ENCODE measurements at regions not wholly inside any gene's neighbourhood (a gene's known extent, or its start where the extent isn't known, plus 50 kb on each side); places are given as distances from the start of the nearest gene placed in this dataset.
"Not testable (repeated sequence)": the region's sequence is repeated elsewhere in the genome, so short reads cannot be mapped to it uniquely, and the experiment has no call there.

DNA sequence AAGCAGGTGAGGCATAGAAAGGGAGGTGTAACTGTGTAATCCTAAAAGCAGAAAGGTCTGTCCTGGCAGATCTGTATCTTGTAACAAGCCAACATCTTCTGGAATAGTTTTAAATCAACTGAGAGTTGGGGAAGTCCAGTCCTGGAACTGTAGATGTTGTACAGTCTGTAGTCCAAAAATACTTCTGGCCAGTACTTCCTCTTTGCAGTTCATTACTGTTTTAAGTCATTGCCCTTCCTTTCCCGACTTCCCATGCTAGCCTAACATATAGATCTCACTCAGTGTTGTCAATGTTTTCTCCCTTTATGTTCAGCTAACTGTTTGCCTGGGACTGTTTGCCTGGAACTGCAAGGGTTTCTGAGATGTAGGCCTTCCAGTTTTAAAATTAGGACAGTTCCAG is 168.5 kb upstream of the ISL1 start:
- Histone ChIP-seq H3K27ac (no peak overlapping the region), H3K4me3 (no peak overlapping the region), H3K9me3 (ENCODE audit: low read depth) (no peaks in the 10 kb centered on the region), H3K27me3 (no peaks in the 10 kb centered on the region), H3K4me1 (ENCODE audit: low read depth) (no peaks in the 10 kb centered on the region), H3K36me3 (no peaks in the 10 kb centered on the region)
- DNase-seq (ENCODE audit: low read depth in 1 of 2, low spot score in 1 of 2), result no peak
- TF ChIP-seq, protein P1, sequence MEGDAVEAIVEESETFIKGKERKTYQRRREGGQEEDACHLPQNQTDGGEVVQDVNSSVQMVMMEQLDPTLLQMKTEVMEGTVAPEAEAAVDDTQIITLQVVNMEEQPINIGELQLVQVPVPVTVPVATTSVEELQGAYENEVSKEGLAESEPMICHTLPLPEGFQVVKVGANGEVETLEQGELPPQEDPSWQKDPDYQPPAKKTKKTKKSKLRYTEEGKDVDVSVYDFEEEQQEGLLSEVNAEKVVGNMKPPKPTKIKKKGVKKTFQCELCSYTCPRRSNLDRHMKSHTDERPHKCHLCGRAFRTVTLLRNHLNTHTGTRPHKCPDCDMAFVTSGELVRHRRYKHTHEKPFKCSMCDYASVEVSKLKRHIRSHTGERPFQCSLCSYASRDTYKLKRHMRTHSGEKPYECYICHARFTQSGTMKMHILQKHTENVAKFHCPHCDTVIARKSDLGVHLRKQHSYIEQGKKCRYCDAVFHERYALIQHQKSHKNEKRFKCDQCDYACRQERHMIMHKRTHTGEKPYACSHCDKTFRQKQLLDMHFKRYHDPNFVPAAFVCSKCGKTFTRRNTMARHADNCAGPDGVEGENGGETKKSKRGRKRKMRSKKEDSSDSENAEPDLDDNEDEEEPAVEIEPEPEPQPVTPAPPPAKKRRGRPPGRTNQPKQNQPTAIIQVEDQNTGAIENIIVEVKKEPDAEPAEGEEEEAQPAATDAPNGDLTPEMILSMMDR (IDR thresholded peaks at IDR 0.05; ENCODE audit: low read depth, low read length), result no peak

DNA sequence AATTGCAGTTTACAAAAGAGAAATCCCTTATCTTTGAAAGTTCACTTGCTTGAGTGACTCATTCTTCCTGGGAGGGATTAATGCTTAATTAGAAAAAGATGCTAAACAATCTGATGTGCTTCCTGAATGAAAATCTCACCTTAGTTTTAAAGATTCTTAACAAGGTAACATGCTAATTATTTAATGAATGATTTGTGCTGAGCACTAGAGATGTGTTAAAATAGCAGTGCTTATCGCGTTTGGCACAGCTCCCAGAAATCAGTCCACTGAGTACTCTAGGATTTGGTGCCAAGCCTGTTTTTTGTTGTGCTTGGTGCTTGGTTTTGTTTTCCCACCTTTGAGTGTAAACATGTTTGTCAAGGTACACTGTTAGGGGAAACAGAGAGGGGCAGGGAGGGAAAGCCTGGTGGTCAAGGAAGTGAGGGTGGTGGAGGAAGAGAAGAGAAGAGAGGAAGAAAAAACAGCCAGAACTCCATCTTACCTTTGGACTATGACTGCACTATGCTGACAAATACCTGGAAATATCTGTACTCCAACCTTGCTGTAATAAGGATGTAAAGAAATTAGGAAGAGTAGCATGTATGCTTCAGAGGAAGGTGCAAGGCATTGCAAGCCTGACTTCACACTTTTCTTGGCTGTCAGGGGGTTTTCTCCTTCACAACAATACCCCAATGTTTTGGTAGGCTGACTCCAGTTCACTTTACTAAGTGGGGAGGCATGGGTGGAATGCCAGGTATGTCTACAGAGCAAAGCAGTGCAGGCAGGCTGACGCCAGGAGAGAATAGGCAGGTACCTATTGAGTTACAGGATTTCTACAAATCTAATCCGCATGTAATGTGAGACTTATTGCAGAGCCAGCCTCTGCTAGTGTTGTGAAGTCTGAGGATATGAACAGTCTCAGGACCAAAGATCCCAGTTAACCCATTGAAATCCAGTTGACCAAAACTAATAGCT is 157.2 kb upstream of the ISL1 start:
- Histone ChIP-seq H3K27me3 (no peaks in the 10 kb centered on the region), H3K4me1 (ENCODE audit: low read depth) (peaks cover 28% of the 10 kb centered on the region), H3K36me3 (no peaks in the 10 kb centered on the region), H3K27ac (peak overlapping the region; percentile 95), H3K9me3 (ENCODE audit: low read depth) (no peaks in the 10 kb centered on the region), H3K4me3 (no peak overlapping the region)
- peak in 1 of 2 donors; percentile 80 for DNase-seq (ENCODE audit: low read depth in 1 of 2, low spot score in 1 of 2)
- TF ChIP-seq, protein P1 (IDR thresholded peaks at IDR 0.05; ENCODE audit: low read depth, low read length), result no peak

DNA sequence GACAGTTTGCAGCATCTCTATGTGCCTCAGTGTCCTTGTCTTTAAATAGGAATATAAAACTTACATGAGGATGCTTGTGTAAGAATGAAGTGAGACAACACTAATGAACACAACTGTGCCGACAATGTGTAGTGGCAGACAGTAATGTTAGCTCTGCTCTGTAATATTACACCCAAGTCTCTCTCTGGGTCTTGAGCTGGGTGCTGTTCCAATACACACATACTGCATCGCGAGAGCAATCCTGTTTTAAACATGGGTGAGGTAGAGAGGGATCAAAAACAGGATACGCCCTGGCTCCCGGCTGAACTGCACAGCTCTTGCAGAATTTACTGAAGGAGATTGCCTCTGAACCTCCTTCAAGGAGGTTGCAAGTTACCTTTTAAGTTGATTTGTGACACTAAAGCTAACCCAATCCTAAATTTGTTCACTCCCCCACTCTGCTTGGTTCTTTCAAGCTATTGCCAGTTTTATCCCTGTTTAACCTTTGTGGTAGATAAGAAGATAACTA is 155.2 kb upstream of the ISL1 start:
- no peaks in the 10 kb centered on the region for H3K9me3 ChIP-seq (ENCODE audit: low read depth)
- H3K27ac ChIP-seq, result peak overlapping the region; percentile 2
- TF ChIP-seq, protein P1 (IDR thresholded peaks at IDR 0.05; ENCODE audit: low read depth, low read length), result no peak
- DNase-seq (ENCODE audit: low read depth in 1 of 2, low spot score in 1 of 2), result peak in 1 of 2 donors; percentile 21
- H3K36me3 ChIP-seq, result no peaks in the 10 kb centered on the region
- no peaks in the 10 kb centered on the region for H3K27me3 ChIP-seq
- peaks cover 28% of the 10 kb centered on the region for H3K4me1 ChIP-seq (ENCODE audit: low read depth)
- no peak overlapping the region for H3K4me3 ChIP-seq

DNA sequence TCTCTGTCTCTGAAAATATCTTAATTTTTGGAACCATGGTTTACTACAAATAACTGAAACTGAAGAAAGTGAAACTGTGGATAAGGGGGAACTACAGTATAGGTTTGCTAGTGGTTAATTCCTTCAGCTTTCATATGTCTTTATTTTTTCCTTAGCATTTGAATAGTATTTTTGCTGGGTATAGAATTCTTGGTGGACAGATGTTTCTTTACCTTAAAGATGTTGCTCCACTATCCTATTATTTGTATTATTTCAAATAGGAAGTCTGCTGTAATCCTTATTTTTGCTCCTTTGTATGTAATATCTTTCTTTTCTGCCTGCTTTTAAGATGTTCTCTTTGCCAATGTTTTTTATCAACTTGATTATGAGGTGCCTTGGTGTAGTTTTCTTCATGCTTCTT is 152.9 kb upstream of the ISL1 start:
- DNase-seq (ENCODE audit: low read depth in 1 of 2, low spot score in 1 of 2), result no peak
- Histone ChIP-seq H3K9me3 (ENCODE audit: low read depth) (no peaks in the 10 kb centered on the region), H3K27ac (no peak overlapping the region), H3K4me3 (no peak overlapping the region), H3K36me3 (no peaks in the 10 kb centered on the region), H3K27me3 (no peaks in the 10 kb centered on the region), H3K4me1 (ENCODE audit: low read depth) (peaks cover 27% of the 10 kb centered on the region)
- TF ChIP-seq, protein P1 (IDR thresholded peaks at IDR 0.05; ENCODE audit: low read depth, low read length), result no peak

DNA sequence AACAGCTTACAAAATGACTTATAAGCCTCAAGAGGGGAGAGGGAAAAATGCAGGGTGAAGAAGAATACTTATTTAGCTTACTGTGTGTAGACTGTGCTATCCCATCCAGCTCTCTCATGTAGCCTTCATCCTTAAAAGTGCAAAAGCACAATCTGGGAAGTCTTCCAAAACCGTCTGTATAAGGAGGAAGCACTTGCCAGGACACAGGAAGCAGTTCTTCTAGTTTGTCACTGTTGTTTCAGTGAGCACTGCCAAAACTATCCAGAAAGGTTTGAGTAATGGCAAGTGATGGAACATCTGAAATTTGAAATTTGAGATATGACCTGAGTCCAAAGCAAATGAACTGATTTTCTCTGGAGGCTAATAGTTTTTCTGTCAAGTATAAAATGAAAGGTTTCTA is 140.8 kb upstream of the ISL1 start:
- TF ChIP-seq, protein P1 (IDR thresholded peaks at IDR 0.05; ENCODE audit: low read depth, low read length), result no peak
- no peak for DNase-seq (ENCODE audit: low read depth in 1 of 2, low spot score in 1 of 2)
- H3K4me3 ChIP-seq, result no peak overlapping the region
- no peak overlapping the region for H3K27ac ChIP-seq
- no peaks in the 10 kb centered on the region for H3K4me1 ChIP-seq (ENCODE audit: low read depth)
- no peaks in the 10 kb centered on the region for H3K27me3 ChIP-seq
- no peaks in the 10 kb centered on the region for H3K36me3 ChIP-seq
- H3K9me3 ChIP-seq (ENCODE audit: low read depth), result no peaks in the 10 kb centered on the region

DNA sequence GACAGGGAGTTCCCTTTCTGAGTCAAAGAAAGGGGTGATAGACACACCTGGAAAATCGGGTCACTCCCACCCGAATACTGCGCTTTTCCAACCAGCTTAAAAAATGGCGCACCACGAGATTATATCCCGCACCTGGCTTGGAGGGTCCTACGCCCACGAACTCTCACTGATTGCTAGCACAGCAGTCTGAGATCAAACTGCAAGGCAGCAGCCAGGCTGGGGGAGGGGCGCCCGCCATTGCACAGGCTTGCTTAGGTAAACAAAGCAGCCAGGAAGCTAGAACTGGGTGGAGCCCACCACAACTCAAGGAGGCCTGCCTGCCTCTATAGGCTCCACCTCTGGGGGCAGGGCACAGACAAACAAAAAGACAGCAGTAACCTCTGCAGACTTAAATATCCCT is 132.3 kb upstream of the ISL1 start:
- H3K27ac ChIP-seq; DNase-seq (ENCODE audit: low read depth in 1 of 2, low spot score in 1 of 2); H3K9me3 ChIP-seq (ENCODE audit: low read depth); H3K36me3 ChIP-seq; H3K4me3 ChIP-seq; H3K4me1 ChIP-seq (ENCODE audit: low read depth); H3K27me3 ChIP-seq: not testable (repeated sequence)
